WTC11 (cell line): ENCODE measurements at regions not wholly inside any gene's neighbourhood (a gene's known extent, or its start where the extent isn't known, plus 50 kb on each side); places are given as distances from the start of the nearest gene placed in this dataset.

ENCODE experiments used
- ATAC-seq: fragments of 200-7000 bp; cut with Tn5 transposase; 2 replicates; pipeline ENCODE4 v1.10.0; 2021; ENCODE audit warnings: mild to moderate bottlenecking, moderate library complexity
- CTCF ChIA-PET: fragments of 300-600 bp; sonication (Branson Sonifier 250); formaldehyde crosslinking; loops from one replicate; lab custom pipeline; 2021; ENCODE audit warnings: antibody characterized with exemption; lab: Charles Lee
- POLR2A ChIA-PET: fragments of 350-600 bp; sonication (Branson Sonifier 250); formaldehyde crosslinking; loops from one replicate; lab custom pipeline; 2021; ENCODE audit warnings: antibody characterized with exemption; lab: Charles Lee
- DNase-seq: peaks from one replicate; pipeline ENCODE4 v3.0.0; 2021; ENCODE audit warnings: low spot score
- H3K27ac Mint-ChIP-seq: 2 replicates; pipeline ENCODE4 v1.8.0; 2021; ENCODE audit warnings: mixed read lengths
- H3K27me3 Mint-ChIP-seq: 2 replicates; pipeline ENCODE4 v1.8.0; 2021; ENCODE audit warnings: low read depth, mild to moderate bottlenecking, moderate library complexity, mixed read lengths
- H3K36me3 Mint-ChIP-seq: 2 replicates; pipeline ENCODE4 v1.8.0; 2021; ENCODE audit warnings: mixed read lengths
- H3K4me1 Mint-ChIP-seq: 2 replicates; pipeline ENCODE4 v1.8.0; 2022; ENCODE audit warnings: mixed read lengths
- H3K4me3 Mint-ChIP-seq: 2 replicates; pipeline ENCODE4 v1.8.0; 2021; ENCODE audit warnings: mild to moderate bottlenecking, moderate library complexity, mixed read lengths
- H3K9me3 Mint-ChIP-seq: 2 replicates; pipeline ENCODE4 v1.8.0; 2021; ENCODE audit warnings: mixed read lengths
- AFF4 ChIP-seq: sonication (generic); formaldehyde crosslinking; IDR thresholded peaks from 2 replicates; pipeline ENCODE4 v1.8.1; 2023; ENCODE audit warnings: mild to moderate bottlenecking, missing genetic modification reagents, borderline replicate concordance
- ATF1 ChIP-seq: sonication (generic); formaldehyde crosslinking; IDR thresholded peaks from 2 replicates; pipeline ENCODE4 v1.8.1; 2023; ENCODE audit warnings: mild to moderate bottlenecking, moderate library complexity, missing genetic modification reagents
- CDX4 ChIP-seq: fragments of 250-450 bp; sonication (Bioruptor Pico); IDR thresholded peaks from 2 replicates; pipeline ENCODE4 v1.9.0; 2021; ENCODE audit warnings: moderate library complexity, mild to moderate bottlenecking, inconsistent platforms, borderline replicate concordance
- CTCF ChIP-seq: fragments of 200-600 bp; IDR thresholded peaks from 2 replicates; pipeline ENCODE4 v1.8.0; 2022; ENCODE audit warnings: antibody characterized with exemption
- ELF4 ChIP-seq: sonication (generic); formaldehyde crosslinking; IDR thresholded peaks from 2 replicates; pipeline ENCODE4 v1.8.1; 2022; ENCODE audit warnings: low read depth, mild to moderate bottlenecking, moderate library complexity, missing genetic modification reagents
- ESRRA ChIP-seq: sonication (generic); formaldehyde crosslinking; IDR thresholded peaks from 2 replicates; pipeline ENCODE4 v1.8.1; 2022; ENCODE audit warnings: mild to moderate bottlenecking, missing genetic modification reagents, borderline replicate concordance
- GTF2I ChIP-seq: fragments of 250-450 bp; sonication (Bioruptor Pico); conservative IDR thresholded peaks from 2 replicates; pipeline ENCODE4 v1.4.0; 2021; ENCODE audit warnings: mild to moderate bottlenecking
- JUN ChIP-seq: sonication (generic); formaldehyde crosslinking; IDR thresholded peaks from 2 replicates; pipeline ENCODE4 v1.8.0; 2023; ENCODE audit warnings: mild to moderate bottlenecking, missing genetic modification reagents
- NFE2L1 ChIP-seq: sonication (generic); formaldehyde crosslinking; IDR thresholded peaks from 2 replicates; pipeline ENCODE4 v1.8.1; 2023; ENCODE audit warnings: missing genetic modification reagents
- PRRX2 ChIP-seq: fragments of 250-450 bp; sonication (Bioruptor Pico); IDR thresholded peaks from 2 replicates; pipeline ENCODE4 v1.8.0; 2021; ENCODE audit warnings: mild to moderate bottlenecking
- TCF7 ChIP-seq: sonication (generic); formaldehyde crosslinking; IDR thresholded peaks from 2 replicates; pipeline ENCODE4 v1.8.0; 2022; ENCODE audit warnings: mild to moderate bottlenecking, low read depth, missing genetic modification reagents, moderate library complexity
- TP53 ChIP-seq: sonication (generic); formaldehyde crosslinking; IDR thresholded peaks from 2 replicates; pipeline ENCODE4 v1.8.1; 2023; ENCODE audit warnings: mild to moderate bottlenecking, missing genetic modification reagents
- TF ChIP-seq, protein P1 (sequence below): fragments of 250-450 bp; sonication (Bioruptor Pico); IDR thresholded peaks from 2 replicates; pipeline ENCODE4 v1.9.0; 2021; ENCODE audit warnings: mild to moderate bottlenecking
- TF ChIP-seq, protein P2 (sequence below): sonication (generic); formaldehyde crosslinking; IDR thresholded peaks from 2 replicates; pipeline ENCODE4 v1.8.1; 2023; ENCODE audit warnings: mild to moderate bottlenecking, moderate library complexity, missing genetic modification reagents
- TF ChIP-seq, protein P3 (sequence below): sonication (generic); formaldehyde crosslinking; IDR thresholded peaks from 2 replicates; pipeline ENCODE4 v1.8.0; 2022; ENCODE audit warnings: missing genetic modification reagents

- ATAC-seq (no peak), DNase-seq (no peak)
- TF ChIP-seq NFE2L1: no peak
- TF ChIP-seq CTCF: no peak
- no peak for TF ChIP-seq TCF7 (CRISPR knock-in tag)
- TF ChIP-seq JUN (CRISPR knock-in tag): no peak
- no peak for TF ChIP-seq ELF4 (CRISPR knock-in tag)
- TF ChIP-seq, protein P1, sequence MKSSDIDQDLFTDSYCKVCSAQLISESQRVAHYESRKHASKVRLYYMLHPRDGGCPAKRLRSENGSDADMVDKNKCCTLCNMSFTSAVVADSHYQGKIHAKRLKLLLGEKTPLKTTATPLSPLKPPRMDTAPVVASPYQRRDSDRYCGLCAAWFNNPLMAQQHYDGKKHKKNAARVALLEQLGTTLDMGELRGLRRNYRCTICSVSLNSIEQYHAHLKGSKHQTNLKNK (CRISPR knock-in tag): no peak
- TF ChIP-seq ATF1: no peak
- TF ChIP-seq GTF2I (CRISPR knock-in tag): no peak
- no peak for TF ChIP-seq TP53
- TF ChIP-seq, protein P2, sequence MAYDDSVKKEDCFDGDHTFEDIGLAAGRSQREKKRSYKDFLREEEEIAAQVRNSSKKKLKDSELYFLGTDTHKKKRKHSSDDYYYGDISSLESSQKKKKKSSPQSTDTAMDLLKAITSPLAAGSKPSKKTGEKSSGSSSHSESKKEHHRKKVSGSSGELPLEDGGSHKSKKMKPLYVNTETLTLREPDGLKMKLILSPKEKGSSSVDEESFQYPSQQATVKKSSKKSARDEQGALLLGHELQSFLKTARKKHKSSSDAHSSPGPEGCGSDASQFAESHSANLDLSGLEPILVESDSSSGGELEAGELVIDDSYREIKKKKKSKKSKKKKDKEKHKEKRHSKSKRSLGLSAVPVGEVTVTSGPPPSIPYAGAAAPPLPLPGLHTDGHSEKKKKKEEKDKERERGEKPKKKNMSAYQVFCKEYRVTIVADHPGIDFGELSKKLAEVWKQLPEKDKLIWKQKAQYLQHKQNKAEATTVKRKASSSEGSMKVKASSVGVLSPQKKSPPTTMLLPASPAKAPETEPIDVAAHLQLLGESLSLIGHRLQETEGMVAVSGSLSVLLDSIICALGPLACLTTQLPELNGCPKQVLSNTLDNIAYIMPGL (CRISPR knock-in tag): no peak
- TF ChIP-seq AFF4: no peak
- no peak for TF ChIP-seq PRRX2 (CRISPR knock-in tag)
- H3K4me1 Mint-ChIP-seq: peaks cover 25% of the 10 kb centered on the region
- no peak overlapping the region for H3K27ac Mint-ChIP-seq
- H3K4me3 Mint-ChIP-seq: no peak overlapping the region
- H3K9me3 Mint-ChIP-seq: peaks cover 8% of the 10 kb centered on the region
- no peaks in the 10 kb centered on the region; the same call in 1 of the 2 replicates for H3K27me3 Mint-ChIP-seq
- POLR2A ChIA-PET: interaction anchor here (1.0 kb wide), 1 partner anchor 145 kb away, joined by 4 read pairs; the partner anchor contains the start of gene BMP4
- no peaks in the 10 kb centered on the region for H3K36me3 Mint-ChIP-seq
- CTCF ChIA-PET: no interaction called here
Observed at GRCh38 chr14:54102530-54102929, 145.9 kb upstream of the BMP4 start.

DNA sequence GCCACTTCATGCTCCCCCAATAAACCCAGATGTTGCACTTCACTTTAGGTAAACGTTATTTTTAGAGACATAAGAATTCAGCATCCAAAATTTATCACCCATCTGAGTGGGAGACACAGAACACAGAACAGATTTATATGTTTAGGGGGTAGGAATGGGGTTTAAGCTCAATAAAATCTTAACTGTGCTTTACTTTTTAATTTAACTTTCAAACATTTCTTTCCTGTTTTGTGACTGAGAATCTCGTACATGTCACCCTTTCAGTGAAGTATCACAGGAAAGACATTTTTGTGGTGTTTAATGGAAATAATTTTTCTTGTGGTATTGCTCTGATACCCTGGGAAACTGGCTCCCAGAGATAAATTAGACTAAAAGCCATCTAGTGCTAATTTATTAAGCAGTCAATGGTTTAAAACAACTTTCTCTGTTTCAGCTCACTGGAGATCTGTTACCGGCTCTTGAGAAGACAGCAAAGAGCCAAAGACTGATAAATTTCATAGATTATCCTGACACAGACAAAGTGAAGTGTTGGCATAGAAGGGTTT is 148.0 kb upstream of the BMP4 start:
- TF ChIP-seq, protein P3, sequence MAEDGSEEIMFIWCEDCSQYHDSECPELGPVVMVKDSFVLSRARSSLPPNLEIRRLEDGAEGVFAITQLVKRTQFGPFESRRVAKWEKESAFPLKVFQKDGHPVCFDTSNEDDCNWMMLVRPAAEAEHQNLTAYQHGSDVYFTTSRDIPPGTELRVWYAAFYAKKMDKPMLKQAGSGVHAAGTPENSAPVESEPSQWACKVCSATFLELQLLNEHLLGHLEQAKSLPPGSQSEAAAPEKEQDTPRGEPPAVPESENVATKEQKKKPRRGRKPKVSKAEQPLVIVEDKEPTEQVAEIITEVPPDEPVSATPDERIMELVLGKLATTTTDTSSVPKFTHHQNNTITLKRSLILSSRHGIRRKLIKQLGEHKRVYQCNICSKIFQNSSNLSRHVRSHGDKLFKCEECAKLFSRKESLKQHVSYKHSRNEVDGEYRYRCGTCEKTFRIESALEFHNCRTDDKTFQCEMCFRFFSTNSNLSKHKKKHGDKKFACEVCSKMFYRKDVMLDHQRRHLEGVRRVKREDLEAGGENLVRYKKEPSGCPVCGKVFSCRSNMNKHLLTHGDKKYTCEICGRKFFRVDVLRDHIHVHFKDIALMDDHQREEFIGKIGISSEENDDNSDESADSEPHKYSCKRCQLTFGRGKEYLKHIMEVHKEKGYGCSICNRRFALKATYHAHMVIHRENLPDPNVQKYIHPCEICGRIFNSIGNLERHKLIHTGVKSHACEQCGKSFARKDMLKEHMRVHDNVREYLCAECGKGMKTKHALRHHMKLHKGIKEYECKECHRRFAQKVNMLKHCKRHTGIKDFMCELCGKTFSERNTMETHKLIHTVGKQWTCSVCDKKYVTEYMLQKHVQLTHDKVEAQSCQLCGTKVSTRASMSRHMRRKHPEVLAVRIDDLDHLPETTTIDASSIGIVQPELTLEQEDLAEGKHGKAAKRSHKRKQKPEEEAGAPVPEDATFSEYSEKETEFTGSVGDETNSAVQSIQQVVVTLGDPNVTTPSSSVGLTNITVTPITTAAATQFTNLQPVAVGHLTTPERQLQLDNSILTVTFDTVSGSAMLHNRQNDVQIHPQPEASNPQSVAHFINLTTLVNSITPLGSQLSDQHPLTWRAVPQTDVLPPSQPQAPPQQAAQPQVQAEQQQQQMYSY (CRISPR knock-in tag): no peak
- TF ChIP-seq CDX4 (no peak), ESRRA (CRISPR knock-in tag) (no peak)
- ChIA-PET CTCF (no interaction called here), POLR2A (no interaction called here)
- ATAC-seq (no peak), DNase-seq (no peak)
- Mint-ChIP-seq H3K4me1 (peaks cover 25% of the 10 kb centered on the region), H3K27me3 (no peaks in the 10 kb centered on the region), H3K36me3 (no peaks in the 10 kb centered on the region), H3K27ac (no peak overlapping the region), H3K4me3 (no peak overlapping the region), H3K9me3 (no peaks in the 10 kb centered on the region)
